ENCODE measurements at regions not wholly inside any gene's neighbourhood (a gene's known extent, or its start where the extent isn't known, plus 50 kb on each side); places are given as distances from the start of the nearest gene placed in this dataset.

DNA sequence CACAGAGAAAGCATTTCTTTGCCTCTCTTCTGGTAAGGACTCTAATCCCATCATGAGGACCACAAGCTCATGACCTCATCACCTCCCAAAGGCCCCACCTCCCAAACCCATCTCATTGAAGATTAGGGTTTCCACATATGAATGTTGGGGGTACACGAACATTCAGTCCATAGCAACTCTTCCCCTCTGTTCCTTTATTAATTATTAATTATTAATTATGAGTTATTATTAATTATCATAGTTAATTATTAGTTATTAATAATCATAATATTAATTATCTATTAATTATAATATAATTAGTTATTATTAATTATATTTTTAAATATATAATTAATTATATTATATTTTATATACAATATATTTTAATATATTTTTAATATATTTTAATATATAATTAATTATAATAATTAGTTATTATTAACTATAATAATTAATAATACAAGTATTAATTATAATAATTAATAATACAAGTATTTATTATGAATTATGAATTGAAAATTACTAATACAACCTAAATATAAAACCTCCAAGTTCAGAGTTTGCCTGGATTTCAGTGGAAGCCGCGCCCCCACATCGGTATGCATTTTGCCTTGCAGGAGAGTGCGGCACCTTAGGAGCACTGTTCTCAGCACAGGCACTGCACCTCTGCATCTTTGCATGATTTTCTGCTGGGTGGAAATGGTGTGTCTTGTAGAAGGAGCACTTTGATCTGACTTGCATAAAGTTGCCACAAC, 128.0 kb upstream of the FGF3 start:
- no peak for TF ChIP-seq GATA2 (IDR thresholded peaks at IDR 0.05; ENCODE audit: low read depth, low read length)
- TF ChIP-seq GATA3 (IDR thresholded peaks at IDR 0.05; ENCODE audit: low read depth, low read length), result no peak
